Transverse colon (tissue), 4 donors: ENCODE measurements at regions not wholly inside any gene's neighbourhood (a gene's known extent, or its start where the extent isn't known, plus 50 kb on each side); places are given as distances from the start of the nearest gene placed in this dataset.

ENCODE experiments used
- EP300 ChIP-seq: sonication (generic); formaldehyde crosslinking; IDR thresholded peaks from one replicate; pipeline ENCODE4 v1.6.1; 2017; ENCODE audit warnings: antibody characterized with exemption, low read depth
- POLR2AphosphoS5 ChIP-seq, 3 donors: sonication (generic); formaldehyde crosslinking; IDR thresholded peaks; one replicate each; pipeline ENCODE4 v1.6.1; 2016; ENCODE audit warnings: antibody characterized with exemption in 3 of 3
- TF ChIP-seq, protein P1 (sequence below), 5 experiments: fragments of 200-600 bp in 3 of 5; fragments of 450-650 bp in 2 of 5; sonication (generic) in 3 of 5; IDR thresholded peaks; 1 replicate in 2 of 5; 2 replicates in 3 of 5; pipeline ENCODE4 v1.5.1; 2016 to 2017; ENCODE audit warnings: antibody characterized with exemption in 5 of 5, inconsistent platforms in 3 of 5, mild to moderate bottlenecking in 2 of 5, moderate library complexity in 1 of 5

DNA sequence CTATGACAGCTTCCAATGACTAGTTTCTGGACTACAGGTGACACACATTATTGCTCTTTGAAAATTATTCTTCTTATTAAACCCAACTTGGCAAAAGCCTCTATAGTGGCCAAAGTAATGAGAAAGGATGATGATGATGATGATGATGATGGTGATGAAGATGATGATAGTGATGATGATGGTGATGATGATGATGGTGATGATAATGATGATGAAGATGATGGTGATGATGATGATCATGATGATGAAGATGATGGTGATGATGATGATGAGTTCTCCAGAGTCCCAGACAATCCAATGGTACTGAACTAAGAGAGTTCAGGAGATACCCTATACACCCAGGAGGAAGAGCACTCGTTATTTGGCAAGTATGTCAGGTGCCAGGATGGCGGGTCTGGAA lies 739.4 kb downstream of the IRX1 start:
- TF ChIP-seq, protein P1, sequence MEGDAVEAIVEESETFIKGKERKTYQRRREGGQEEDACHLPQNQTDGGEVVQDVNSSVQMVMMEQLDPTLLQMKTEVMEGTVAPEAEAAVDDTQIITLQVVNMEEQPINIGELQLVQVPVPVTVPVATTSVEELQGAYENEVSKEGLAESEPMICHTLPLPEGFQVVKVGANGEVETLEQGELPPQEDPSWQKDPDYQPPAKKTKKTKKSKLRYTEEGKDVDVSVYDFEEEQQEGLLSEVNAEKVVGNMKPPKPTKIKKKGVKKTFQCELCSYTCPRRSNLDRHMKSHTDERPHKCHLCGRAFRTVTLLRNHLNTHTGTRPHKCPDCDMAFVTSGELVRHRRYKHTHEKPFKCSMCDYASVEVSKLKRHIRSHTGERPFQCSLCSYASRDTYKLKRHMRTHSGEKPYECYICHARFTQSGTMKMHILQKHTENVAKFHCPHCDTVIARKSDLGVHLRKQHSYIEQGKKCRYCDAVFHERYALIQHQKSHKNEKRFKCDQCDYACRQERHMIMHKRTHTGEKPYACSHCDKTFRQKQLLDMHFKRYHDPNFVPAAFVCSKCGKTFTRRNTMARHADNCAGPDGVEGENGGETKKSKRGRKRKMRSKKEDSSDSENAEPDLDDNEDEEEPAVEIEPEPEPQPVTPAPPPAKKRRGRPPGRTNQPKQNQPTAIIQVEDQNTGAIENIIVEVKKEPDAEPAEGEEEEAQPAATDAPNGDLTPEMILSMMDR (IDR thresholded peaks at IDR 0.05), result no peak
- TF ChIP-seq POLR2AphosphoS5 (IDR thresholded peaks at IDR 0.05) (no peak), EP300 (no peak)
